Retina (tissue), 1 donor: ENCODE measurements at regions not wholly inside any gene's neighbourhood (a gene's known extent, or its start where the extent isn't known, plus 50 kb on each side); places are given as distances from the start of the nearest gene placed in this dataset.

ENCODE experiments used
- DNase-seq: peaks from one replicate; pipeline ENCODE4 v3.0.0-alpha.2; 2016

DNA sequence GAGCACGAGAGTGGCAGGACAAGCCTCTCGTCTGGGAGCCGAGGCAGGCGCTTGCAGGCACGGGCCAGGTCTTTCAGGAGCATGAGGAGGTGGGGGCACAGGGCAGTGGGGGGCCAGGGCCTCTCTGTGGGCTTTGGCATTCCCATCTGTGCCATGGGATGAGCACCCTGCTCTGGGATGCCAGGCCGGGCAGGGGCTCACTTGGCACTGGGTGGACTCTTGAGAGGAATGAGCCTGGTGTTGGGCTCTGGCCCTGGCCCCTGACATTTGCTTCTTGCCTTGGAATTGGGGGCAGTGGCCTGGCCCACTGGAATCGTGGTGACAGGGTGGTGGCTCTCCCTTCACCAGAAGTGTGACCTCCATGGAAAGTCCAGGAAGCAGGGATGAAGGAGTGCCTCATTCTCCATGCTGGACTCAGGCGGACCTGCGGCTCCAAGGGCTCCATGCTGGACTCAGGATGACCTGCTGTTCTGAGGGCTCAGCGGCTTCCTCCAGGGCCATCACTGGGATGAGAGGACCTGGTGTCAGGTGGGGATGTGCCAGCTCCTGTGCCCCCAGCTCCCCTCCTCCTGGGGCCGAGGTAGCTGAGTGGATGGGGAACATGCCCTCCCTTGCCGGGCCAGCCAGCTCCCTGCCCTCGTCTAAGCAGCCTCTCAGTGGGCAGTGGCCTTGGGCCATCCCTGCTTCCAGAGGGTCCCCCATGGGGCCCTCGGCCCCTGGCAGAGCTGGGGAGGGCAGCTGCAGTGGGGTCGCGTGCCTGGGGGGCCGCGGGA lies 220.3 kb downstream of the KIF26A start:
- DNase-seq = peak; percentile 2

DNA sequence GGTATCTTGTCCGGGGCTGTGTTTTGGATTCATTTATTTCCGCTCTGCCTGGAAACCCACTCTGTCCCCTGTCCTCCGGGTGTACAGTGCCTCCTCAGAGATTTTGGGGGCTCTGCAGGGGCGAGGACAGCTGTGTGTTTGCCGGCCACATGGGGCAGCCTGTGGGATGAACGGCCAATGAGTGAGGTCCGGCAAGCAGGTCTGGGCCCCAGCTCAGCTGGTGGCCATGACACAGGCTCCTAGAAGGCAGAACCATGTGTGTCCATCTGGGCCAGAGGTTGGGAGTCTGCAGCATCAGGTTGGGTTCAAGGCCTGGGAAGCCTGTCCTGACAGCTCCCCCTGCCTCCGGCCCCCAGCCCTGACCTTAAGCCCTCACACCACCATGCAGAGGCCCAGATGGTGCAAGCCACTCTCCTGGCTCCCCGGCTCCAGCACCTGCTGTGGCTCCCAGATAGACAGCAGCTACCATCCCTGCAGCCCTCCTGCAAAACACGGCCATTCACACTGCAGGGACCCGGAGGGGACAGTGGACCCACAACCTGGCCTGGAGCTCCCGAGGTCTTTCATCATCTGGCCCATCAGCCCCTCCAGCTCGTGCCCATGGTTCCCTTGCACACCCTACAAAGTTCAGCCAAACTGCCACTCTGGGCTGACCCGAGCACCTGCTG lies 220.1 kb upstream of the C14orf180 start:
- no peak for DNase-seq

DNA sequence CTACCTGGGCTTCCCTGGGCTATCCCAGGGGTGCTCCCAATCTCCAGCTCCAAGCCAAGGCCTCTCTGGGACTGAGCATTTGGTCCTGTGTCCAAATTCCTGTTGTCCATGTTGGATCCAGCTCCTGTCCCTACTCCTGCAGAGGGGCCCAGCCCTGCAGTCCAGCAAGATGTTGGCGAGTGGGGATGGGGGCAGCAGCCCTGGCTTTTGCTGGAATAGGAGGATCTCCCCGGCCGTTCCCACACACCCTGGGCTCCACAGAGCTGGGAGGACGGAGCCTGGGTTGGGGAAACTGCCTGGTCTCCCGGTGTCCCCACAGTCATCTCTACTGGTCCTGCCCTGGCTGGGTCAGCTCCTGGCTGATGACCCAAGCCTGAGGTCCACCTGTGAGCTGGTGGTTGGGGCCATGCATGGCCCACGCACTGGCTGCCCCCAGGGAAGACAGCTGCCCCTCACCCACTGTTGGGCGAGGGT lies 219.6 kb upstream of the C14orf180 start:
- no peak for DNase-seq

DNA sequence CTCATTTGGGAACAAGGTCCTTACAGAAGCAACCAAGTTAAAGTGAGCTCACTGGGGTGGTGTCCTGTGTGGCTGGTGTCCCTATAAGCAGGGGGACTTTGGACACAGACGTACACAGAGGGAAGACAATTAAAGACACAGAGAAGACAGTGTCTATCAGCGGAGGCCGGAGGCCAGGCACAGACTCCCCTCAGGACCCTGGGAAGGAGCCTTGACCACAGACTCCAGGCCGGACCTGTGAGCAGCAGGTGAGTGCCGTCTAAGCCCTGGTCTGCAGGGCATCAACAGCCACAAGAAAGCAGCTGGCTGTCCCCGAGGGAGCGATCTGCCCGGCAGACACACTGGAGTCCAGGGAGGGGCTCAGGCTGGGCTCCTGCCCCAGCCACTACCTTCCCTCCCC lies 219.1 kb upstream of the C14orf180 start:
- no peak for DNase-seq

DNA sequence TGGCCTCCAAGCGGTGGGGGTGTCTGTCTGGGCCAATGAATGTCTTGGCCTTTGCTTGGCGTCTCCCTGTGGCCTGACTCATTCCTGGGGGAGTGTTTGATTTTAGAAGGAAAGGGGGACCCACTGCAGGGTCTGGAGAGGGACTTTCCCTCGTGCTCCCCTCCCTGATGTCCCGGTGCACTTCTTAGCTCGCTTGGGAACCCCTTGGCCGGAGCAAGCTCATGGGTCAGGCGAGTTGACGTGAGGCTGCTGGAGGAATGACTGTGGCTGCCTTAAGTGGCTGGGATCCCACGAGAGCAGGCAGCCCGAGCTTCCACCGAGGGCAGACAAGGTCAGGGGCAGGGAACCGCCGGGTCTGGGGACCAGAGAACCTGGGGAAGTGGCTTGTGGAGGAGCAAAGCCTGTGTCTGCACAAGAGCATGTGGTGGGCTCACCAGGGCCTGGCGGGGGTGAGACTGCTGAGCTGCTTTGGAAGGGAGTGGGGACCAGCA lies 218.4 kb upstream of the C14orf180 start:
- peak; percentile 18 for DNase-seq

DNA sequence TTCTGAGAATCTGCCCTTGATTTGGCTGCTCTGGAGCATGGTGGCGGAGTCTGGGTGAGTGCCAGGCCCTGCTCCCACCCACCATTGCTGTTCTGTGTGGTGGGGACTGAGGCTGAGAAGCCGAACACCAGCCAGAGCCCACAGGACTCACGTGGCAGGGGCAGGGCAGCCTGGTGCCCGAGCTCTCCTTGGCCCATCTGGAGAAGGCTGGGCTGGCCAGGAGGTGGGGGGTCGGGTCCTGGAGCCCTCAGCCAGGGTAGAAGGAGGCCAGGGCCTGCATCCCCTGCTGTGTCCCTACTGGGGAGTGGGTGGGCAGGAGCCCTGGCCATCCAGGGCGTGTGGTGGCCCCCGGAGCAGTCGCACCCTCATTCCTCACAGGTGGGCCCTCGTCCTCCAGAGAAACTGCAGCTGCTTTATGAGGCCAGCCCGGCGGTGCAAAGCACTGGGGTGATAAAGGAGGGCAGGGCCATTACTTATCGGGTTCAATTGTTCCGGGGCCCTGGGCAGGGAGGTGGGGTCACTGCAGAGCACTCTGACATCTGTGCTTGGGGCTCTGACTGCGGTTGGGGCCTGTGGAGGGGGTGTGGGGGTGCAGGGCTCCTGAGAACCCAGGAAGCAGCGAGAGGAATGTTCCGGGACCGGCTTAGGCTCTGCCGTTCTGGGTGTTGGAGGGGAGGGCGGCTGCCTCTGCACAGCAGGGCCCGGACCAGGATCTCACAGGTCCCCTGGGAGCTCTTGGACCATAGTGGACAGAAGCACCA lies 217.5 kb upstream of the C14orf180 start:
- DNase-seq = peak; percentile 4

DNA sequence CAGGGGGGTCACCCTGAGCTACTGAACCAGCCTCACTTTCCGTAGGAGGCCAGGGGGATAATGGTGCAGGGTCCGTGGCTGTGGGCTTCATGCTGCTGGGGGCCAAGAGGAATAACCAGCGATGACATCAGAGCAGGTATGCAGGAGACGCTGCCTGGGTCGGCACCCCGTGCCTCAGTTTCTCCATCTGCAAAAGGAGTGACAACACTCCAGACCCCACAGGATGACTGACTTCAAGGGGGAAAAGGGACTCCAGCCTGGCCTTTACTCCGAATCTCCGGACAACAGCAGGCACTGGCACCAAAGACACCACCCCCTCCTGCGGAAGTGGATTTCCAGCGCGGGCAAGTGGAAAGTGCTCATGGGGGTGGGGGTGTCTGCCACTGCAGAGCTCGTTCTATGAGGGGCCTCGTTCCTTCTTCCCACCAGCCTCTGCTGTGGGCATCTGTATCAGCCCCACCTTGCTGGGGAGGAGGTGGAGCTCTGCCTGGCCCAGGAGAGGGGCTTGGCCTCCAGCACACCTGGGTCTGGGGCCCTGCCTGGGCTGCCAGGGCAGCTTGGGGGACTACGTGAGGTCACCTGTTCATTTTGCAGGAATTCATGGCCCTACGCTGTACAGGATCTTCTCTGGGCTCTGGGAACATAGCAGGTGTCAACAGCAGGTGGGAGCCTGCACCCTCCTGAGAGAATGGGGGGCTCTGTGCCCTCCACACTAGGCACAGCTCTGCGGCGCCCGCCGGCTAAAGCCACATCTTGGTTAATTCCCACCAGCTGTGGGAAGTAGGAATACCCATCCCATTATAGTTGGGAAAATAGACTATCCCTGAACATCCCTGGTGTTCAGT lies 216.6 kb upstream of the C14orf180 start:
- no peak for DNase-seq

DNA sequence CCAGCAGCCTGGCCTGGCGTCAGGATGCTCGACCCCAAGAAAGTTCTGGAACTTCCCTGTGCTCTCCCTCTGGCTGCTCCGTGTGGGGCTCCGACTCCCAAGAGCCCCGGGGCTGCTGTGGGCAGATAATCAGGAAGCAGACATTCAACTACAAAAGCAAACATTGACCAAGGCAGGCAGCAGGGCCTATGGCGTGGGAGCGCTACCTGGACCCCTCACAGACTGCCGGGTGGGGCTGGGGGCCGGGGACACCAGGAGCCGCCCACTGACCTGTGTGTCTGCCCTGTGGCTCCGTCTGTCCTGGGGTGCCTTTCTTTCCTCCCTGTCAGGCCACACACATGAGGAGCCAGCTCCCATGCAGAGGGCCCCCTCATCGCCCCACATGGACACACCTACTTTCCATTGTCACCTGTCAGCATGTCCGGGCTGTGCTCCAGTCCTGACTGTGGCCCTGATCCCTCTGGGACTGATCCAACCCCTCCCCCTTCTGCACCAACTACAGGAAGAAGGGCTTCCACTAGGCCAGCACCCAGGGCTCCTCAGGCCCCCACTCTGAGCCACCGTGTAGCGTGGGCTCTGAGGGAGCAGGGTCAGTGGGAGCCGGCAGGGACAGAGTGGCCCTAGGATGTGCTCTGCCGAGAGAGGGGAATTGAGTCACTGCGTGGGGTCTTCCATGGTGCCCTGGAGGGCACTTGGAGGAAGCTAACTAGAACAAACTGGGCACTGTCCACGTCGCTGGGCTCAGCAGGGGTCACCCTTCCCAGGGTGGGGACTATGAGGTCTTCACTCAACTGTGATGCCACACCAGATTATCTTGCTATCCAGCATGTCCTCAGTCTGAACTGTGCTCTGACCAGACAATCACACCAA lies 215.4 kb upstream of the C14orf180 start:
- no peak for DNase-seq

DNA sequence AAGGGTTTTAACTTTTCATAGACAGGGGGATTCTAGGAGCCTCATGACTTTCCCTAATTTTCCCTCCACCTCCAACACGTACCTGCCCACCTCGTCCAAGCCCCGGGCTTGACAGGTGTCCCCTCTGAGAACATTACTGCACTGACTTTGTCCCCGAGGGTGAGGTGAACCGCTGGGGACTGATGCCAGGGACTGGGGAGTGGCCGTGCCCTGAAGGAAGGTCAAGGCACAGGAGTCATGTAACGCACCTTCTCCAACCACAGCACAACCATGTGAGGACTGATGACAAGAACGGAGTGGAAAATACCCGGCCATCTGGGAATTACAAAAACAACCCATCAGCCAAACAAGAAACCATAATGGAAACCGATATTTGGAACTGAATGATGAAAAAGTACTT lies 214.7 kb upstream of the C14orf180 start:
- DNase-seq = no peak

DNA sequence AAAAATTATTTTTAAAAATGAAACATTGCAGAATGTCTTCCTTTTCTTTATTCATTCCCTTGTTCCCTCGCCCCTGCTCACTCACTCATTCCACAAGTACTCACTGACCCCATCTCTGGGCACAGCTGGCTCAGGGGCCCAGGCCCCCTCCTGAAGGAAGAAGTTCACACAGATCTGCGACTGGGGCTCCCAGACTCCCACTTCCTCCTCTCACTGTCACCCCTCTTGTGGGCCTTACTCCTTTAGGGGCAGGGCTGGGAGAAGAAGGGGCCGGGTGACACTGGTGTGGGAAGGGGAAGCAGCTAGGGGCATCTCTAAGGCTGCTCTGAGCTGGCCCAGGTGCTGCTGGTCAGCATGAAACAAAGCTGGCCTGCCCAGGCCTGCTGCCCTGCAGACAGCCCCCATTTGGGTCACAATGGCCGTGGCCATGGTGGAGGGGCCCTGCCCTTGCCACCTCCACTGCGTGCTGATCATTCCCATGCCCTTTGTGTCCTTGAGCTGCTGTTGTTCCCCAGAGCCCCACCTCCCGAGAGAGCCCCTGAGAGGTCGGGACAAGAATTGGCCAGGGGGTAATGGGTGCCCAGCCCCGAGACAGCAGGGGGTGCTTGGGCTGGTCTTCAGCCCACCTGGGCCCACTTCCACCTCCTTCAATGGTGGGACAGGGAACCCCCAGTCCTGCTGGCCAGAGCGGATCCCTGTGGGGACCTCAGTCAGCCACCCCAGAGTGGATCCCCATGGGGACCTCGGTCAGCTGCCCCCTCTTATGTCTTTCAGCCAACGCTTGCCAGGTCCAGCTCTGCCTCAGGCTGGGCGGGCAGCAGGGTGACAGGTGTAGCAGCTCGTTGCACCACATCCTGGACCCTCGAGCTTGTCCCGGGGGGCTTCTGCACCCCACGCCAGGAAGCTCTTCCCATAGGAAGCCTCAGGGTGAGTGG lies 212.4 kb upstream of the C14orf180 start:
- DNase-seq = no peak

DNA sequence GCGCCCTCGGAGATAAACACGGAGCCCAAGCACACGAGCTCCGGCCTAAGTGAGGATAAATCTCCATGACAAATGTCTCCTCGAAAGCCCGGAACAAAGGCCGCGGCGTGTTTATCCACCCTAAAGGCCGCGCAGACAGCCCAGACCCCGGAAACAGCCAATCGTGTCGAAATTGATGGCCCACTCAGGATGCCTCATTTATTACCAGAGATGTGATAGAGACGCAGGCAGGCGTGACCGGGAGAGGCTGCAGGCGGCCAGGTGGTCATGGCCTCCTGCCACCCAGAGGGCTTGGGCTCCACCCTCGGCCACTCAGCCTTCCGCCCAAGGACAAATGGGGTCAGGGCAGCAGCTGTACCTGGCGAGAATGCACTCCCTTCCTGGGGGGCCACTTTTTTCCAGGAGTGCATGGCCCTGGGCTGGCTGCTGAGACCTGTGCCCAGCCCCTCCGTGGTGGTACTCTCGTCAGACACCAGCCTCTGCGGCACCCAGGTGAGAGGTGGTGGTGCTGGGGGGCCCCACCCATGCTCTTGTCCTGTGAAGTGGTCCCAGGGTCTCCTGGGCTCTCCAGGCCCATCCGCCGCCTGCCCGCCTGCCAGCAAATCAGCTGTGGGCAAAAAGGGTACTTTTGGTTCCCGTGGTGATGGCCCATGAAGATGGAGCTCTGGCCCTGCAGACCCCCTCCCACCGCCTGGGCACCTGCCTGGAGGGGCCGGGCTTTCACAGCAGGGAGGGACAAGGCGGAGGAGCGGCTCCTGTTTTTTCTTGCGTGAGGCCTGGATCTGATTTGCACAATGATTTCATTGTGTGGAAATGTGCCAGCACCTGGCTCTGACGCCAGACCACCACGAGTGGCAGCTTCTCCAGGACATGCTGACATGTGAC lies 211.5 kb upstream of the C14orf180 start:
- peak; percentile 56 for DNase-seq

DNA sequence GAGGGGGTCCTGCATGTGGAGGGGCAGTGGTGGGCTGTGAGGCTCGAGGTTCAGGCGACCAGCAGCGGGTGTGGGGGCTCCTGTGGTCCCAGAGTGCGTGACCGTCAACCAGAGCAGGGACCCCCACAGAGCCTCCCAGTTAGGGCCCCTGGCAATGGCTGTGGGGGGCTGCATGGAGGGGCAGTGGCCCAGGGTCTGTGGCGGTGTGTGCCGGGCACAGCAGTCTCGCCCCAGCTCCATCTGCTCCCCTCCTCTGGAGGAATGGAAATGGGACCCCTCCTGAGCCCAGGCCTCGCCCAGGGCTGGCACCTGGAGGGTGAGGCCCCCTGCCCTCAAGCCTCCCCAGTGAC lies 210.8 kb upstream of the C14orf180 start:
- DNase-seq = no peak

DNA sequence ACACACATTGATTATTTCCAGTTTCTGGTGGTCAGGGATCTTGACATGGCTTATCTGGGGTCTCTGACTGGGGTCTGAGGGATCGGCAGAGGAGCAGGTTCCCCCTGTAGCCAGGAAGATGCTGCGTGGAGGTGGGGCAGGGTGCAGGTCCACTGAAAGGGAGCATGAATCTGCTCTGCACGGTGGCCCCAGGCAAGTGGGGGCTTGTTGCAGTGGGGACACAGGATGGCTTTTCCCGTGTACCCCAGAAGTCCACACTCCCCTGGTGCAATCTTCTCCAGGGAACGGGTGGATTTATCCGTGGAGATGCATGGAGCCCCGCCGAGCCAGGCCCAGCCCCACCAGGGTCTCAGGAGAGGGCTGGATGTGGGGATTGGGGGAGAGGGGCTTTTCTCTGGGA lies 210.4 kb upstream of the C14orf180 start:
- no peak for DNase-seq

DNA sequence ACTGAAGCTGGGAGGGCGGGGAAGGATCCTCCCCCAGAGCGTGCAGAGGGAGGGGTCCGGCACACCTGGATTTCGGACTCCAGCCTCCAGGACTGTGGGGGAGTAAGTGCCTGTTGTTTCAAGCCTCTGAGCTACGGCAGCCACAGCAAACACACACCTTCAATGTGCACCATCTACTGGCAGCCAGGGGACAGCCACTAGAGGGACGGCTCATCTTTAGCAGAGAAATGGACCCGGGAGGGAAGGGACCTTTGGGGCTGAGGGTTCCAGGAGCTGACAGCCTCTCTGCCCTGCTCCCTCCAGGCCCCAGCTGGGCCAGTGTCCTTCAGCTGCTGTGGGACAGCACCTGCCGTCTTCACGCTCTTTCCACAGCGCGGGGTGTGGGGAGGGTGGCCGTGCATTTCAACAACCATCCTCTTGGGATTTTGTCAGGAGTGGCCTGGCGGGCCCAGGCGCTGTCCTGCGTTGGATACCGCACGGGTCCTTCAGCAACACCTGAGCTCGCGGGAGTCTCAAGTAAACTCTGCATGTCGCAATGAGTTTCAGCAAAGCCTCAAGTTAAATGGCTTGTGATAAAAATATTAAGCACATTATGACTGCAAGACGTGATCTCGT lies 209.2 kb upstream of the C14orf180 start:
- DNase-seq = peak; percentile 69

DNA sequence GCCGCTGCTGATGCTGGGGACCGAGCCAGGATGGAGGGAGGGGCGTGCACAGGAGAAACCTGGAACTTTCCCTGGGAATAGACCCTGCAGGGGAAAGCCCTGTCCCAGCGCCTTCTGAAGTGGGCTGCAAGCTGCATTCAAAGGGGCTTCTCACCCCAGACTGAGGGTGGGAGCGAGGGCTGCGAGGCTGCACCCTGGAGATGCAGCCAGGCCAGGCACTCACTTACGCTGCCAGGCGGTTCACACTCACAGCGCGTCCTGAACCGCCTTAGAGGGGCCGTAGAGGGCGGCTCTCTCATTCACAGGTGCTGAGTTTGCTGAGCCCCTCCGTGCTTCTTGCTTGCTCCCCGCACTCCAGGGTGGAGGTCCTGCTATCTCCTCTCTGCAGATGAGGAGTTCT lies 208.5 kb upstream of the C14orf180 start:
- DNase-seq = no peak

DNA sequence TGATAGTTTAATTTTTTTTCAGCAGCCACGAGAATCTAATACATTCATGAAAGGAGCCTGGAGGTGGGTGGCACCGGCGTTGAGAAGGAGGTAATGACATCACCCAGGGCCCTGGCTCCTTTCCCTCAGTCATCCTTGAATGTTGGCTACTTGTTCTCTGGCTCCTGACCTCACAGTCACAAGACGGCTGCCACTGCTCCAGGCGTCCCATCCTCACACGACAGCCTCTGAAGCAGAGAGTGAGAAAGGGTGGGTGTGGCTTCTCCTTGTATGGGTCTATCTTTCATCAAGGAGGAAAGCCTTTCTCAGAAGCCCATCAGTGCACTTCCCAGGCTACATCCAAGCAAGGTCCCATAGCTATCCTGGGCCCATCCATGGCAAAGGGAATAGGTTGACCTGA lies 207.6 kb upstream of the C14orf180 start:
- no peak for DNase-seq

DNA sequence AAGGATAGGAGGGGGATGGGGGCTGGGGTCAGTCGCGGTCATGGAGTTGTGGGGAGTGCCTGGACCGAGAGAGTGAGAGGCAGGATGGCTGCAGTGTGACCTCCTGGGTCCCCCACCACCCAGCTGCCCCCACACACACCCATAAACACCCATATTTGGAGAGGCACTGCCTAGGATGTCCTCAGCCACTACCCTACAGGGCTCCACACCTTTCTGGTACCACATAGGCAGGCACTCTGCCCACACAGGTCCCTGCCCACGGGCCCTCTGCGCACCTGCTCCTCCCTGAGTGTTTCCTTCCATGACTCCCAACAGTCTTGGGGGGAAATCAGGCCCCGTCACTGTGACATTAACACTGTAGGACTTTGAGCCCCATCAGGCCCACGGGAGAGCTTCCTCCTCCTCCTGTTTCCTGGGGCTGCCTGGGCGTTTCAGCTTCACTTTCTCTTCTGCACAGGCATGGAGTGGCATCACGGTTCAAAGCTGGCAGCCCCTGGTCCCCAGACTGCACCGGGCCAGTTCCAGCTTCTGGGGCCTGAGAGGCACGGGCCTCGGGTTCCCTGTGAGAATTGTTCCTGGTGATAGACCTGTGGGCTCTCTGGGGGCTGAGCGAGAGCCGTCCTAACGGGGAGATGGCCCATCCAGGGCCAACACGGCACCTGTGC lies 207.0 kb upstream of the C14orf180 start:
- no peak for DNase-seq
